Neutrophil (primary cell): ENCODE measurements at regions not wholly inside any gene's neighbourhood (a gene's known extent, or its start where the extent isn't known, plus 50 kb on each side); places are given as distances from the start of the nearest gene placed in this dataset.

Experiments
- H3K27ac ChIP-seq: fragments of 200-600 bp; sonication (generic); 2 replicates; pipeline ENCODE4 v1.5.1; 2016; ENCODE audit warnings: mild to moderate bottlenecking, moderate library complexity
- H3K27me3 ChIP-seq: fragments of 200-600 bp; sonication (generic); 2 replicates; pipeline ENCODE4 v1.6.0; 2016; ENCODE audit warnings: mild to moderate bottlenecking
- H3K36me3 ChIP-seq: fragments of 200-600 bp; sonication (generic); 2 replicates; pipeline ENCODE4 v1.5.1; 2017
- H3K4me1 ChIP-seq, 2 experiments: fragments of 200-600 bp in 1 of 2; sonication (generic) in 1 of 2; 1 replicate in 1 of 2; 2 replicates in 1 of 2; pipeline versions ENCODE4 v1.5.1 to v1.6.1; 2013 to 2016; ENCODE audit warnings: low read depth in 1 of 2, low read length in 1 of 2, mild to moderate bottlenecking in 1 of 2, moderate library complexity in 1 of 2; ENCODE audit not compliant: control insufficient read depth in 1 of 2, insufficient read depth in 1 of 2
- H3K4me3 ChIP-seq, 2 experiments: fragments of 200-600 bp in 1 of 2; sonication (generic) in 1 of 2; 1 replicate in 1 of 2; 2 replicates in 1 of 2; pipeline ENCODE4 v1.5.1; 2013 to 2016; ENCODE audit warnings: low read depth in 1 of 2, low read length in 1 of 2, mild to moderate bottlenecking in 1 of 2, moderate library complexity in 1 of 2
- H3K9me3 ChIP-seq: fragments of 200-600 bp; sonication (generic); 2 replicates; pipeline ENCODE4 v1.5.1; 2016
- CTCF ChIP-seq: fragments of 200-600 bp; sonication (generic); IDR thresholded peaks from 2 replicates; pipeline ENCODE4 v1.5.1; 2016; ENCODE audit warnings: antibody characterized with exemption

GRCh38 chr2:82316586-82316985 lies 2012.0 kb upstream of the LRRTM1 start:
- TF ChIP-seq CTCF: no peak
- Histone ChIP-seq H3K36me3 (no peaks in the 10 kb centered on the region), H3K27ac (no peak overlapping the region), H3K9me3 (no peaks in the 10 kb centered on the region), H3K27me3 (no peaks in the 10 kb centered on the region), H3K4me3 (no peak overlapping the region), H3K4me1 (no peaks in the 10 kb centered on the region)

- H3K27ac ChIP-seq: no peak overlapping the region
- no peak for TF ChIP-seq CTCF
- H3K36me3 ChIP-seq: no peaks in the 10 kb centered on the region
- no peak overlapping the region for H3K4me3 ChIP-seq
- H3K27me3 ChIP-seq: no peaks in the 10 kb centered on the region
- no peaks in the 10 kb centered on the region for H3K9me3 ChIP-seq
- H3K4me1 ChIP-seq: no peaks in the 10 kb centered on the region
These were observed 2010.4 kb upstream of the LRRTM1 start for GRCh38 chr2:82314836-82315472.

GRCh38 chr2:82307511-82307910 lies 2003.0 kb upstream of the LRRTM1 start:
- Histone ChIP-seq H3K4me1 (no peaks in the 10 kb centered on the region), H3K9me3 (no peaks in the 10 kb centered on the region), H3K27me3 (no peaks in the 10 kb centered on the region), H3K4me3 (no peak overlapping the region), H3K27ac (no peak overlapping the region), H3K36me3 (no peaks in the 10 kb centered on the region)
- TF ChIP-seq CTCF: no peak

DNA sequence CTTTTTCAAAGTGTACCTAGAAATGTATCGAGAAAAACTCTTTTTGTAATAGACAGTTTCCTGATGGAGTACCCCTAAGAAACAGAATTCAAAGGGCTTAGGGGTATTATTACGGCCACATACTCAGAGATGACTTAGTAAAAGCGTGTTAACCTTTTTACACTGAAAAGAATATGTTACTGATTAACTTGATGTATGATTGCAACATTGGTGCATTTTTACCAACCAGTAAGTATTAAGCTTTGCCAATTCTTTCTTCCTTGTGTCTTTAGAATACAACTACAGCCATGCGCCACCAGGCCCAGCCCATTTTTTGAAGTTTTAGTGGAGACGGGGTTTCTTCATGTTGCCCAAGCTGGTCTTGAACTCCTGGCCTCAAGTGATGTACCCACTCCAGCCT lies 1997.0 kb upstream of the LRRTM1 start:
- Histone ChIP-seq H3K36me3 (no peaks in the 10 kb centered on the region), H3K4me3 (no peak overlapping the region), H3K27me3 (no peaks in the 10 kb centered on the region), H3K27ac (no peak overlapping the region), H3K9me3 (no peaks in the 10 kb centered on the region), H3K4me1 (no peaks in the 10 kb centered on the region)
- TF ChIP-seq CTCF: no peak

DNA sequence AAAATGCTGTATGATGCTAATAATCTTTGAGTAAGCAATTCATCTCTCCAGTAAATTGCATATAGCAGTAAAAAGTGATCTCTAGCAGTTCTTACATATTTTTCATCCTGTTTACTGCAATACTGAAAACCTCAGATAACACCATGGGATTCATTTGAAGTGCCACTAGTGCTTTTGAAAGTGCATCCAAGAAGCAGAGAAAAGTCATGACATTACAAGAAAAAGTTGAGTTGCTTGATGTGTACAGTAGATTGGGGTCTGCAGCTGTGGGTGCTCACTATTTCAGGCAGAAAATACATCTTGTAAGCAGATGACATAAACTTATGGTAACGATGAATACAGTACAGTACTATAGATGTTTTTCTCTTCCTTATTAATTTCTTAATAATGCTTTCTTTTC lies 1984.9 kb upstream of the LRRTM1 start:
- no peak overlapping the region for H3K4me3 ChIP-seq
- no peaks in the 10 kb centered on the region for H3K36me3 ChIP-seq
- no peak overlapping the region for H3K27ac ChIP-seq
- H3K4me1 ChIP-seq: no peaks in the 10 kb centered on the region
- no peak for TF ChIP-seq CTCF
- no peaks in the 10 kb centered on the region for H3K9me3 ChIP-seq
- no peaks in the 10 kb centered on the region for H3K27me3 ChIP-seq

DNA sequence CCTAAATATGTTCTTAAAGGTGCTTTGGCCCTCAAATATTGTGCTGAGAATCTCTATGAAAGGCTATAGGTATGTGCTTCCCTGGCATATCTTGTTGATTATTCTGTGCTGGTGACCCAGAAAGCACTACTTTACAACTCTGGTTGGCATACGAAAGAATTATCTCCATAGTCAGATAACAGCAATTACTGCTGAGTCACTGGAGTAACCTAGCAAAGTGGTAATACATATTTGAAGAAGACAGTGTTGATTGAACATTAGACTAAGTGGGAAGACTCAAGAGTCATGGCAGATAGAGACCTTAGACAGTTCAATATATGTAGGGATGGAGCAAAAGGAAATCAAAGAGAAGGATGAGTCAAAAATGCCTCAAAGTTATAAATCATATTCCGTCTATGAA lies 1978.5 kb upstream of the LRRTM1 start:
- H3K4me1 ChIP-seq: no peaks in the 10 kb centered on the region
- H3K27ac ChIP-seq: no peak overlapping the region
- TF ChIP-seq CTCF: no peak

More for the DNA sequence above, 1978.5 kb upstream of the LRRTM1 start:
- Histone ChIP-seq H3K27me3 (no peaks in the 10 kb centered on the region), H3K9me3 (no peaks in the 10 kb centered on the region), H3K4me3 (no peak overlapping the region), H3K36me3 (no peaks in the 10 kb centered on the region)
